BE2C (cell line): ENCODE measurements at regions not wholly inside any gene's neighbourhood (a gene's known extent, or its start where the extent isn't known, plus 50 kb on each side); places are given as distances from the start of the nearest gene placed in this dataset.
"Not testable (repeated sequence)": the region's sequence is repeated elsewhere in the genome, so short reads cannot be mapped to it uniquely, and the experiment has no call there.

Experiments
- DNase-seq: peaks from one replicate; pipeline ENCODE4 v3.0.0-alpha.2; 2020
- H3K27me3 ChIP-seq: fragments of 250-450 bp; sonication (Bioruptor Pico); 2 replicates; pipeline ENCODE4 v1.5.1; 2020; ENCODE audit warnings: mild to moderate bottlenecking
- H3K36me3 ChIP-seq: fragments of 250-450 bp; sonication (Bioruptor Pico); 2 replicates; pipeline ENCODE4 v1.5.1; 2020; ENCODE audit warnings: mild to moderate bottlenecking
- H3K4me1 ChIP-seq: fragments of 250-450 bp; sonication (Bioruptor Pico); 2 replicates; pipeline ENCODE4 v1.5.1; 2020
- H3K4me3 ChIP-seq: 2 replicates; pipeline ENCODE4 v1.5.1; 2011; ENCODE audit warnings: low read depth, low read length
- H3K9me3 ChIP-seq: fragments of 250-450 bp; sonication (Bioruptor Pico); 2 replicates; pipeline ENCODE4 v1.5.1; 2020
- CTCF ChIP-seq: IDR thresholded peaks from 2 replicates; pipeline ENCODE4 v1.5.1; 2012; ENCODE audit warnings: mild to moderate bottlenecking, low read depth, low read length

- no peak for TF ChIP-seq CTCF
- H3K4me3 ChIP-seq = no peak overlapping the region
- H3K36me3 ChIP-seq = no peaks in the 10 kb centered on the region
- H3K27me3 ChIP-seq = no peaks in the 10 kb centered on the region
- DNase-seq = no peak
- no peaks in the 10 kb centered on the region for H3K9me3 ChIP-seq
- peaks cover 3% of the 10 kb centered on the region; the same call in 1 of the 2 replicates for H3K4me1 ChIP-seq
Measured at GRCh38 chr7:108911016-108911415, 341.3 kb downstream of the DNAJB9 start.

- no peak for DNase-seq
- Histone ChIP-seq H3K9me3 (no peaks in the 10 kb centered on the region), H3K4me1 (no peaks in the 10 kb centered on the region), H3K36me3 (no peaks in the 10 kb centered on the region), H3K27me3 (no peaks in the 10 kb centered on the region), H3K4me3 (no peak overlapping the region)
- no peak for TF ChIP-seq CTCF
Measured at GRCh38 chr7:108920490-108920889, 350.8 kb downstream of the DNAJB9 start.

GRCh38 chr7:108943048-108943447 is 373.4 kb downstream of the DNAJB9 start:
- H3K36me3 ChIP-seq, H3K9me3 ChIP-seq, H3K27me3 ChIP-seq, H3K4me1 ChIP-seq, DNase-seq, H3K4me3 ChIP-seq: not testable (repeated sequence)

- DNase-seq = no peak
- Histone ChIP-seq H3K36me3 (no peaks in the 10 kb centered on the region), H3K4me1 (no peaks in the 10 kb centered on the region), H3K4me3 (no peak overlapping the region), H3K9me3 (no peaks in the 10 kb centered on the region), H3K27me3 (no peaks in the 10 kb centered on the region)
- TF ChIP-seq CTCF = no peak
Measured at GRCh38 chr7:108947526-108947925, 377.9 kb downstream of the DNAJB9 start.

- peaks cover 6% of the 10 kb centered on the region for H3K4me1 ChIP-seq
- no peak for DNase-seq
- no peak for TF ChIP-seq CTCF
- no peaks in the 10 kb centered on the region for H3K36me3 ChIP-seq
- H3K9me3 ChIP-seq = no peaks in the 10 kb centered on the region
- H3K27me3 ChIP-seq = no peaks in the 10 kb centered on the region
- no peak overlapping the region for H3K4me3 ChIP-seq
Measured at GRCh38 chr7:108972004-108972403, 402.3 kb downstream of the DNAJB9 start.

- Histone ChIP-seq H3K9me3 (no peaks in the 10 kb centered on the region), H3K4me3 (no peak overlapping the region), H3K27me3 (no peaks in the 10 kb centered on the region), H3K4me1 (peaks cover 6% of the 10 kb centered on the region), H3K36me3 (no peaks in the 10 kb centered on the region)
- DNase-seq = no peak
- TF ChIP-seq CTCF = peak; percentile 75
Measured at GRCh38 chr7:108973075-108973474, 403.4 kb downstream of the DNAJB9 start.

GRCh38 chr7:108974641-108975040 is 405.0 kb downstream of the DNAJB9 start:
- no peak for DNase-seq
- Histone ChIP-seq H3K4me1 (peaks cover 6% of the 10 kb centered on the region), H3K4me3 (no peak overlapping the region), H3K9me3 (no peaks in the 10 kb centered on the region), H3K36me3 (no peaks in the 10 kb centered on the region), H3K27me3 (no peaks in the 10 kb centered on the region)
- TF ChIP-seq CTCF = no peak
